ENCODE measurements at regions not wholly inside any gene's neighbourhood (a gene's known extent, or its start where the extent isn't known, plus 50 kb on each side); places are given as distances from the start of the nearest gene placed in this dataset.

DNA sequence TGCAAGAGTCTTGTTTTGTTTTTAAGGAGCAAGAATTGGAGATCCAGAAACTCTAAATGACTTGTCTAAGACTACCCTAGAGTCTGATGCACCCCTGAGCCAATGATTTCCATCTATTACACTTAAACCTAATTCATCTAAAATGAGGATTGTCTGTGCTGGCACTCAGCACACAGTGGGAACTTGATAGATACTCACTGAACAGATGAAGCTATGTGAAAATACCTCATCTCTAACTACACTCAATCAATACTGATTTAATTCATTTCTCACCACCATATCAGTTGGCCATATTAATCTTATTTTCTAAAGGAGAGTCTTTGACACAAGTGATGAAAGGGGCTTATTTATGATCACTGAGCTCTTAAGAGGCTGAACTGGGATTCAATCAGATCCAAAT is 262.1 kb downstream of the HS3ST1 start:
- ATAC-seq: no peak
- no peak overlapping the region for H3K27ac ChIP-seq (ENCODE audit: low read length)
- TF ChIP-seq, protein P1, sequence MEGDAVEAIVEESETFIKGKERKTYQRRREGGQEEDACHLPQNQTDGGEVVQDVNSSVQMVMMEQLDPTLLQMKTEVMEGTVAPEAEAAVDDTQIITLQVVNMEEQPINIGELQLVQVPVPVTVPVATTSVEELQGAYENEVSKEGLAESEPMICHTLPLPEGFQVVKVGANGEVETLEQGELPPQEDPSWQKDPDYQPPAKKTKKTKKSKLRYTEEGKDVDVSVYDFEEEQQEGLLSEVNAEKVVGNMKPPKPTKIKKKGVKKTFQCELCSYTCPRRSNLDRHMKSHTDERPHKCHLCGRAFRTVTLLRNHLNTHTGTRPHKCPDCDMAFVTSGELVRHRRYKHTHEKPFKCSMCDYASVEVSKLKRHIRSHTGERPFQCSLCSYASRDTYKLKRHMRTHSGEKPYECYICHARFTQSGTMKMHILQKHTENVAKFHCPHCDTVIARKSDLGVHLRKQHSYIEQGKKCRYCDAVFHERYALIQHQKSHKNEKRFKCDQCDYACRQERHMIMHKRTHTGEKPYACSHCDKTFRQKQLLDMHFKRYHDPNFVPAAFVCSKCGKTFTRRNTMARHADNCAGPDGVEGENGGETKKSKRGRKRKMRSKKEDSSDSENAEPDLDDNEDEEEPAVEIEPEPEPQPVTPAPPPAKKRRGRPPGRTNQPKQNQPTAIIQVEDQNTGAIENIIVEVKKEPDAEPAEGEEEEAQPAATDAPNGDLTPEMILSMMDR (IDR thresholded peaks at IDR 0.05): no peak
- H3K9me3 ChIP-seq (ENCODE audit: control insufficient read depth, insufficient read depth, low read length): no peaks in the 10 kb centered on the region
- DNase-seq: no peak
- H3K4me1 Mint-ChIP-seq: no peaks in the 10 kb centered on the region
- H3K36me3 Mint-ChIP-seq: no peaks in the 10 kb centered on the region
- H3K9me3 Mint-ChIP-seq: no peaks in the 10 kb centered on the region
- H3K27me3 ChIP-seq (ENCODE audit: control insufficient read depth, insufficient read depth, low read length): no peaks in the 10 kb centered on the region
- no peaks in the 10 kb centered on the region for H3K36me3 ChIP-seq (ENCODE audit: control insufficient read depth, insufficient read depth, low read length)
- H3K4me3 Mint-ChIP-seq: no peak overlapping the region
- no peak overlapping the region for H3K27ac Mint-ChIP-seq
- intact Hi-C loops (cut with micrococcal nuclease): no loop called here
- no peak overlapping the region for H3K4me3 ChIP-seq (ENCODE audit: low read length)
- no peaks in the 10 kb centered on the region for H3K4me1 ChIP-seq (ENCODE audit: control insufficient read depth, insufficient read depth, low read length)
- H3K27me3 Mint-ChIP-seq (ENCODE audit: low read depth in 2 of 2): no peaks in the 10 kb centered on the region

DNA sequence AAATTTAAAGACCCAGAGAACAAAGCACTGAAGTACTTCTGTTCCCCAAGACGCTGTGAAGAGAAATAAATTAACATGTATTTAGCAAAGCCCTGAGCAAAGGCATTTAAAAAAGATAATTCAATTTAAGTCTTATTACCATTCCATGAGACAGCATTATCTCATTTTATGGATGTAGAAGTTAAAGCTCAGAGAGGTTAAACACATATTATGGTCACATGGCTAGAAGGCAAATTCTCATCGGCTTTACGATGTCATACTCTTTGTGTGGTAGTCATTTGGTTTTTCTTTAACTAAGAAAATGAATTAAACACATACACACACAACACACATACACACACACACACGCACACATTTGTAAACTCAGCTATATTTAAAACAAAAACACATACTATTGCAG is 262.7 kb downstream of the HS3ST1 start:
- no peak overlapping the region for H3K4me3 Mint-ChIP-seq
- 100% methylated on average over 1 of the region's 4 CpGs for WGBS (ENCODE audit: insufficient coverage)
- H3K4me1 ChIP-seq (ENCODE audit: control insufficient read depth, insufficient read depth, low read length): no peaks in the 10 kb centered on the region
- H3K36me3 ChIP-seq (ENCODE audit: control insufficient read depth, insufficient read depth, low read length): no peaks in the 10 kb centered on the region
- TF ChIP-seq, protein P1 (IDR thresholded peaks at IDR 0.05): no peak
- H3K27ac Mint-ChIP-seq: no peak overlapping the region
- H3K27ac ChIP-seq (ENCODE audit: low read length): no peak overlapping the region
- intact Hi-C loops (cut with micrococcal nuclease): no loop called here
- no peak overlapping the region for H3K4me3 ChIP-seq (ENCODE audit: low read length)
- no peaks in the 10 kb centered on the region for H3K27me3 Mint-ChIP-seq (ENCODE audit: low read depth in 2 of 2)
- H3K27me3 ChIP-seq (ENCODE audit: control insufficient read depth, insufficient read depth, low read length): no peaks in the 10 kb centered on the region
- H3K36me3 Mint-ChIP-seq: no peaks in the 10 kb centered on the region
- H3K9me3 Mint-ChIP-seq: no peaks in the 10 kb centered on the region
- ATAC-seq (no peak), DNase-seq (no peak)
- H3K9me3 ChIP-seq (ENCODE audit: control insufficient read depth, insufficient read depth, low read length): no peaks in the 10 kb centered on the region
- no peaks in the 10 kb centered on the region for H3K4me1 Mint-ChIP-seq

GRCh38 chr4:11165052-11165451 is 263.6 kb downstream of the HS3ST1 start:
- H3K36me3 Mint-ChIP-seq: no peaks in the 10 kb centered on the region
- Histone ChIP-seq H3K9me3 (ENCODE audit: control insufficient read depth, insufficient read depth, low read length) (no peaks in the 10 kb centered on the region), H3K4me1 (ENCODE audit: control insufficient read depth, insufficient read depth, low read length) (no peaks in the 10 kb centered on the region), H3K4me3 (ENCODE audit: low read length) (no peak overlapping the region), H3K27ac (ENCODE audit: low read length) (no peak overlapping the region), H3K27me3 (ENCODE audit: control insufficient read depth, insufficient read depth, low read length) (no peaks in the 10 kb centered on the region), H3K36me3 (ENCODE audit: control insufficient read depth, insufficient read depth, low read length) (no peaks in the 10 kb centered on the region)
- TF ChIP-seq, protein P1 (IDR thresholded peaks at IDR 0.05): no peak
- no peak overlapping the region for H3K27ac Mint-ChIP-seq
- ATAC-seq (no peak), DNase-seq (no peak)
- no peaks in the 10 kb centered on the region for H3K27me3 Mint-ChIP-seq (ENCODE audit: low read depth in 2 of 2)
- no peak overlapping the region for H3K4me3 Mint-ChIP-seq
- no peaks in the 10 kb centered on the region for H3K4me1 Mint-ChIP-seq
- H3K9me3 Mint-ChIP-seq: no peaks in the 10 kb centered on the region
- 93% methylated on average over 5 of the region's 5 CpGs for WGBS (ENCODE audit: insufficient coverage)
- intact Hi-C loops (cut with micrococcal nuclease): no loop called here

GRCh38 chr4:11160288-11160687 is 268.4 kb downstream of the HS3ST1 start:
- Histone ChIP-seq H3K36me3 (ENCODE audit: control insufficient read depth, insufficient read depth, low read length) (no peaks in the 10 kb centered on the region), H3K27me3 (ENCODE audit: control insufficient read depth, insufficient read depth, low read length) (no peaks in the 10 kb centered on the region), H3K4me1 (ENCODE audit: control insufficient read depth, insufficient read depth, low read length) (no peaks in the 10 kb centered on the region), H3K9me3 (ENCODE audit: control insufficient read depth, insufficient read depth, low read length) (no peaks in the 10 kb centered on the region), H3K27ac (ENCODE audit: low read length) (no peak overlapping the region), H3K4me3 (ENCODE audit: low read length) (no peak overlapping the region)
- DNase-seq (no peak), ATAC-seq (no peak)
- no peak overlapping the region for H3K27ac Mint-ChIP-seq
- no peaks in the 10 kb centered on the region for H3K4me1 Mint-ChIP-seq
- H3K9me3 Mint-ChIP-seq: peaks cover 0 to 3% of the 10 kb centered on the region in 2 donors
- intact Hi-C loops (cut with micrococcal nuclease): no loop called here
- TF ChIP-seq, protein P1 (IDR thresholded peaks at IDR 0.05): no peak
- no peaks in the 10 kb centered on the region for H3K36me3 Mint-ChIP-seq
- H3K27me3 Mint-ChIP-seq (ENCODE audit: low read depth in 2 of 2): peaks cover 0 to 2% of the 10 kb centered on the region in 2 donors
- H3K4me3 Mint-ChIP-seq: no peak overlapping the region
